ENCODE measurements at regions not wholly inside any gene's neighbourhood (a gene's known extent, or its start where the extent isn't known, plus 50 kb on each side); places are given as distances from the start of the nearest gene placed in this dataset.

DNA sequence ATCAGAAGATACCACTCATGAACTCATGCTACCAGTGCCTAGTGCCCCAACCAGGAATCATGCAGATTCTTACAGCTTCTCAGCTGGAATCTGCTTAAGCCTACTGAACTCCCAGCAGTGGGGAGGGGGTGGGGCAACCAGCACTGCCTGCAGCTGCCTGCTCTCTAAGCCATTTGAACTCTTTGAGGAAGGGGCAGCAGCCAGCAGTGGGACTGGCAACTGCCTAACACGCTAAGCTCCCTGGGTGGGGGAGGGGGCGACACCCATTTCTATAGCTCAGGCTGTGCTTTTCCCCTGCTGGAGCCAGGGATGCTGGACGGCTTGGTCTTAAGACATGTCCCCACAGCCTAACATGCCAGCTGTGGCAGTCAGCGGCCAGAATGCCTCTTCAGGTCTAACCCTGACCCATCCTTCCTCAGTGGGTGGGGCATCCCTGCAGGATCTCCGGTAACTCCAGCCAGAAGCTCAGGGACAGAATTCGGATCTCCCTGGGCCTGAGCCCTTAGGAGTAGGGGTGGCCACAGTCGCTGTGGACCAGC is 889.7 kb downstream of the CDH9 start:
- H3K4me1 ChIP-seq (ENCODE audit: control insufficient read depth in 5 of 5, insufficient read depth in 5 of 5, low read length in 5 of 5), result no peaks in the 10 kb centered on the region
- H3K4me3 ChIP-seq, result no peak overlapping the region
- 83 to 90% methylated on average over 7 of the region's 7 CpGs for WGBS, 2 donors
- ATAC-seq (ENCODE audit: insufficient read depth, low FRiP score) (no peak), DNase-seq (no peak)
- H3K27me3 ChIP-seq (ENCODE audit: control insufficient read depth in 3 of 3, insufficient read depth in 3 of 3, low read length in 2 of 3), result no peaks in the 10 kb centered on the region
- no peak overlapping the region for H3K9ac ChIP-seq (ENCODE audit: insufficient read depth in 1 of 2, low read length in 2 of 2)
- TF ChIP-seq CTCF (IDR thresholded peaks at IDR 0.05; ENCODE audit: control extremely low read depth, extremely low read depth), result no peak
- peaks cover 0 to 7% (median 0%) of the 10 kb centered on the region in 4 donors for H3K9me3 ChIP-seq (ENCODE audit: control insufficient read depth in 4 of 4, insufficient read depth in 3 of 4, low read length in 3 of 4)
- no peak overlapping the region for H3K27ac ChIP-seq (ENCODE audit: low read depth in 1 of 2, low read length in 1 of 2)
- H3K36me3 ChIP-seq (ENCODE audit: control insufficient read depth in 4 of 4, insufficient read depth in 4 of 4, low read length in 4 of 4), result no peaks in the 10 kb centered on the region

DNA sequence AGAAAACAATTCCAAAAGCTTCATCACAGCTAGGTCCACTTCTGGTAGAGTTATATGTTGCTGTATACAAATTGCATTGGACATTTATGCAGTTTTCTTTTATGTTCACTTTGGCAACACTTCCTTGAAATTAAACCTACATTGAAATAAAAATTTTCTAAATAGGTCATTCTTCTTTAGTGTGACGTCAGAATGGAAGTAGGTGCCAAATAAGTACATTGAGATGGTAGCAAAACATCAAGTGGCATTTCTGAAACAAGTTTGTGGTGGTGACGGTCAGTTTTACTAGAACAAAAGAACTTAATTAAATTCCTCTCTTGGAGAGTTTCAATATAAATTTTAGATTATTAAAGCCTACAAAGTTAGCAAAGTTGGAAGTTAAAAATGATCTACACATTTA is 895.1 kb downstream of the CDH9 start:
- Histone ChIP-seq H3K9ac (ENCODE audit: insufficient read depth in 1 of 2, low read length in 2 of 2) (no peak overlapping the region), H3K4me3 (no peak overlapping the region), H3K36me3 (ENCODE audit: control insufficient read depth in 4 of 4, insufficient read depth in 4 of 4, low read length in 4 of 4) (no peaks in the 10 kb centered on the region), H3K27me3 (ENCODE audit: control insufficient read depth in 3 of 3, insufficient read depth in 3 of 3, low read length in 2 of 3) (no peaks in the 10 kb centered on the region), H3K9me3 (ENCODE audit: control insufficient read depth in 4 of 4, insufficient read depth in 3 of 4, low read length in 3 of 4) (no peaks in the 10 kb centered on the region), H3K27ac (ENCODE audit: low read depth in 1 of 2, low read length in 1 of 2) (no peak overlapping the region), H3K4me1 (ENCODE audit: control insufficient read depth in 5 of 5, insufficient read depth in 5 of 5, low read length in 5 of 5) (no peaks in the 10 kb centered on the region)
- DNase-seq (no peak), ATAC-seq (ENCODE audit: insufficient read depth, low FRiP score) (no peak)
- no peak for TF ChIP-seq CTCF (IDR thresholded peaks at IDR 0.05; ENCODE audit: control extremely low read depth, extremely low read depth)
- WGBS, 2 donors, result 72 to 82% methylated on average over 2 of the region's 2 CpGs

- H3K9me3 ChIP-seq (ENCODE audit: control insufficient read depth in 4 of 4, insufficient read depth in 3 of 4, low read length in 3 of 4), result no peaks in the 10 kb centered on the region
- H3K4me1 ChIP-seq (ENCODE audit: control insufficient read depth in 5 of 5, insufficient read depth in 5 of 5, low read length in 5 of 5), result no peaks in the 10 kb centered on the region
- no peak for ATAC-seq (ENCODE audit: insufficient read depth, low FRiP score)
- no peaks in the 10 kb centered on the region for H3K27me3 ChIP-seq (ENCODE audit: control insufficient read depth in 3 of 3, insufficient read depth in 3 of 3, low read length in 2 of 3)
- DNase-seq, result peak in 2 of 3 donors; percentile 39 to 59
- TF ChIP-seq CTCF (IDR thresholded peaks at IDR 0.05; ENCODE audit: control extremely low read depth, extremely low read depth), result no peak
- no peaks in the 10 kb centered on the region for H3K36me3 ChIP-seq (ENCODE audit: control insufficient read depth in 4 of 4, insufficient read depth in 4 of 4, low read length in 4 of 4)
- no peak overlapping the region for H3K9ac ChIP-seq (ENCODE audit: insufficient read depth in 1 of 2, low read length in 2 of 2)
- no peak overlapping the region for H3K4me3 ChIP-seq
- H3K27ac ChIP-seq (ENCODE audit: low read depth in 1 of 2, low read length in 1 of 2), result no peak overlapping the region
- 38 to 42% methylated on average over 6 of the region's 6 CpGs for WGBS, 2 donors
Observed at GRCh38 chr5:26121338-26121737, 917.0 kb downstream of the CDH9 start.

- H3K36me3 ChIP-seq (ENCODE audit: control insufficient read depth in 4 of 4, insufficient read depth in 4 of 4, low read length in 4 of 4), result no peaks in the 10 kb centered on the region
- H3K9ac ChIP-seq (ENCODE audit: insufficient read depth in 1 of 2, low read length in 2 of 2), result no peak overlapping the region
- peaks cover 0 to 3% (median 0%) of the 10 kb centered on the region in 4 donors for H3K9me3 ChIP-seq (ENCODE audit: control insufficient read depth in 4 of 4, insufficient read depth in 3 of 4, low read length in 3 of 4)
- no peak overlapping the region for H3K27ac ChIP-seq (ENCODE audit: low read depth in 1 of 2, low read length in 1 of 2)
- no peaks in the 10 kb centered on the region for H3K27me3 ChIP-seq (ENCODE audit: control insufficient read depth in 3 of 3, insufficient read depth in 3 of 3, low read length in 2 of 3)
- 72 to 89% methylated on average over 2 of the region's 2 CpGs for WGBS, 2 donors
- TF ChIP-seq CTCF (IDR thresholded peaks at IDR 0.05; ENCODE audit: control extremely low read depth, extremely low read depth), result no peak
- no peak overlapping the region for H3K4me3 ChIP-seq
- ATAC-seq (ENCODE audit: insufficient read depth, low FRiP score) (no peak), DNase-seq (no peak)
- H3K4me1 ChIP-seq (ENCODE audit: control insufficient read depth in 5 of 5, insufficient read depth in 5 of 5, low read length in 5 of 5), result no peaks in the 10 kb centered on the region
Observed at GRCh38 chr5:26104175-26104574, 934.2 kb downstream of the CDH9 start.
